ENCODE measurements at regions not wholly inside any gene's neighbourhood (a gene's known extent, or its start where the extent isn't known, plus 50 kb on each side); places are given as distances from the start of the nearest gene placed in this dataset.

GRCh38 chr18:33871363-33872025 is 293.5 kb downstream of the ASXL3 start:
- DNase-seq, result peak in 1 of 2 donors; percentile 9
- H3K4me3 ChIP-seq (ENCODE audit: low read length), result no peak overlapping the region
- WGBS (ENCODE audit: insufficient coverage, low lambda C conversion rate), result no CpG with 5 or more reads among the region's 2 CpGs
- no peak overlapping the region for H3K27ac ChIP-seq (ENCODE audit: low read length)
- H3K4me1 ChIP-seq (ENCODE audit: control insufficient read depth, insufficient read depth, low read length), result peaks cover 11% of the 10 kb centered on the region
- no peaks in the 10 kb centered on the region for H3K36me3 ChIP-seq (ENCODE audit: control insufficient read depth, insufficient read depth, low read length)
- H3K9me3 ChIP-seq (ENCODE audit: control insufficient read depth, low read depth, low read length), result no peaks in the 10 kb centered on the region
- no peaks in the 10 kb centered on the region for H3K27me3 ChIP-seq (ENCODE audit: control insufficient read depth, insufficient read depth, low read length)

GRCh38 chr18:33870059-33870458 is 292.0 kb downstream of the ASXL3 start:
- no peaks in the 10 kb centered on the region for H3K36me3 ChIP-seq (ENCODE audit: control insufficient read depth, insufficient read depth, low read length)
- H3K4me1 ChIP-seq (ENCODE audit: control insufficient read depth, insufficient read depth, low read length), result peaks cover 12% of the 10 kb centered on the region
- no peaks in the 10 kb centered on the region for H3K9me3 ChIP-seq (ENCODE audit: control insufficient read depth, low read depth, low read length)
- H3K27me3 ChIP-seq (ENCODE audit: control insufficient read depth, insufficient read depth, low read length), result no peaks in the 10 kb centered on the region
- no peak overlapping the region for H3K4me3 ChIP-seq (ENCODE audit: low read length)
- H3K27ac ChIP-seq (ENCODE audit: low read length), result no peak overlapping the region
- DNase-seq, result no peak

GRCh38 chr18:33866386-33866785 is 288.4 kb downstream of the ASXL3 start:
- Histone ChIP-seq H3K27me3 (ENCODE audit: control insufficient read depth, insufficient read depth, low read length) (no peaks in the 10 kb centered on the region), H3K4me3 (ENCODE audit: low read length) (no peak overlapping the region), H3K4me1 (ENCODE audit: control insufficient read depth, insufficient read depth, low read length) (peaks cover 9% of the 10 kb centered on the region), H3K36me3 (ENCODE audit: control insufficient read depth, insufficient read depth, low read length) (no peaks in the 10 kb centered on the region), H3K9me3 (ENCODE audit: control insufficient read depth, low read depth, low read length) (peaks cover 8% of the 10 kb centered on the region), H3K27ac (ENCODE audit: low read length) (no peak overlapping the region)
- WGBS (ENCODE audit: insufficient coverage, low lambda C conversion rate), result 80% methylated on average over 1 of the region's 1 CpG
- DNase-seq, result peak in 1 of 2 donors; percentile 18

- H3K36me3 ChIP-seq (ENCODE audit: control insufficient read depth, insufficient read depth, low read length), result no peaks in the 10 kb centered on the region
- H3K4me1 ChIP-seq (ENCODE audit: control insufficient read depth, insufficient read depth, low read length), result peaks cover 4% of the 10 kb centered on the region
- no peak for DNase-seq
- peaks cover 8% of the 10 kb centered on the region for H3K9me3 ChIP-seq (ENCODE audit: control insufficient read depth, low read depth, low read length)
- no peak overlapping the region for H3K27ac ChIP-seq (ENCODE audit: low read length)
- WGBS (ENCODE audit: insufficient coverage, low lambda C conversion rate), result no CpG with 5 or more reads among the region's 1 CpG
- no peak overlapping the region for H3K4me3 ChIP-seq (ENCODE audit: low read length)
- H3K27me3 ChIP-seq (ENCODE audit: control insufficient read depth, insufficient read depth, low read length), result no peaks in the 10 kb centered on the region
Observed at GRCh38 chr18:33863912-33864311, 285.9 kb downstream of the ASXL3 start.

GRCh38 chr18:33854827-33855139 is 276.8 kb downstream of the ASXL3 start:
- no peaks in the 10 kb centered on the region for H3K9me3 ChIP-seq (ENCODE audit: control insufficient read depth, low read depth, low read length)
- H3K4me1 ChIP-seq (ENCODE audit: control insufficient read depth, insufficient read depth, low read length), result no peaks in the 10 kb centered on the region
- no peak overlapping the region for H3K27ac ChIP-seq (ENCODE audit: low read length)
- H3K36me3 ChIP-seq (ENCODE audit: control insufficient read depth, insufficient read depth, low read length), result peaks cover 3% of the 10 kb centered on the region
- H3K4me3 ChIP-seq (ENCODE audit: low read length), result no peak overlapping the region
- H3K27me3 ChIP-seq (ENCODE audit: control insufficient read depth, insufficient read depth, low read length), result no peaks in the 10 kb centered on the region
- WGBS (ENCODE audit: insufficient coverage, low lambda C conversion rate), result no CpG with 5 or more reads among the region's 2 CpGs
- DNase-seq, result no peak

GRCh38 chr18:33854086-33854826 is 276.2 kb downstream of the ASXL3 start:
- Histone ChIP-seq H3K4me1 (ENCODE audit: control insufficient read depth, insufficient read depth, low read length) (no peaks in the 10 kb centered on the region), H3K9me3 (ENCODE audit: control insufficient read depth, low read depth, low read length) (no peaks in the 10 kb centered on the region), H3K36me3 (ENCODE audit: control insufficient read depth, insufficient read depth, low read length) (peaks cover 3% of the 10 kb centered on the region), H3K27ac (ENCODE audit: low read length) (no peak overlapping the region), H3K27me3 (ENCODE audit: control insufficient read depth, insufficient read depth, low read length) (no peaks in the 10 kb centered on the region), H3K4me3 (ENCODE audit: low read length) (no peak overlapping the region)
- WGBS (ENCODE audit: insufficient coverage, low lambda C conversion rate), result 78% methylated on average over 2 of the region's 4 CpGs
- no peak for DNase-seq

- Histone ChIP-seq H3K4me3 (ENCODE audit: low read length) (no peak overlapping the region), H3K4me1 (ENCODE audit: control insufficient read depth, insufficient read depth, low read length) (no peaks in the 10 kb centered on the region), H3K36me3 (ENCODE audit: control insufficient read depth, insufficient read depth, low read length) (peaks cover 3% of the 10 kb centered on the region), H3K9me3 (ENCODE audit: control insufficient read depth, low read depth, low read length) (no peaks in the 10 kb centered on the region), H3K27ac (ENCODE audit: low read length) (no peak overlapping the region), H3K27me3 (ENCODE audit: control insufficient read depth, insufficient read depth, low read length) (no peaks in the 10 kb centered on the region)
- DNase-seq, result no peak
- WGBS (ENCODE audit: insufficient coverage, low lambda C conversion rate), result 86% methylated on average over 1 of the region's 6 CpGs
Observed at GRCh38 chr18:33853187-33853586, 275.2 kb downstream of the ASXL3 start.

- no peak overlapping the region for H3K4me3 ChIP-seq (ENCODE audit: low read length)
- no peak for DNase-seq
- H3K36me3 ChIP-seq (ENCODE audit: control insufficient read depth, insufficient read depth, low read length), result peaks cover 3% of the 10 kb centered on the region
Observed at GRCh38 chr18:33851546-33852078, 273.6 kb downstream of the ASXL3 start.

GRCh38 chr18:33849731-33850130 is 271.7 kb downstream of the ASXL3 start:
- DNase-seq, result no peak
- H3K9me3 ChIP-seq (ENCODE audit: control insufficient read depth, low read depth, low read length), result no peaks in the 10 kb centered on the region
- peaks cover 3% of the 10 kb centered on the region for H3K36me3 ChIP-seq (ENCODE audit: control insufficient read depth, insufficient read depth, low read length)
- WGBS (ENCODE audit: insufficient coverage, low lambda C conversion rate), result 90% methylated on average over 2 of the region's 4 CpGs
- no peaks in the 10 kb centered on the region for H3K4me1 ChIP-seq (ENCODE audit: control insufficient read depth, insufficient read depth, low read length)
- H3K4me3 ChIP-seq (ENCODE audit: low read length), result no peak overlapping the region
- no peak overlapping the region for H3K27ac ChIP-seq (ENCODE audit: low read length)
- H3K27me3 ChIP-seq (ENCODE audit: control insufficient read depth, insufficient read depth, low read length), result no peaks in the 10 kb centered on the region

More at GRCh38 chr18:33851546-33852078, 273.6 kb downstream of the ASXL3 start:
- Histone ChIP-seq H3K4me1 (ENCODE audit: control insufficient read depth, insufficient read depth, low read length) (no peaks in the 10 kb centered on the region), H3K27ac (ENCODE audit: low read length) (no peak overlapping the region), H3K27me3 (ENCODE audit: control insufficient read depth, insufficient read depth, low read length) (no peaks in the 10 kb centered on the region), H3K9me3 (ENCODE audit: control insufficient read depth, low read depth, low read length) (no peaks in the 10 kb centered on the region)
- no CpG with 5 or more reads among the region's 3 CpGs for WGBS (ENCODE audit: insufficient coverage, low lambda C conversion rate)

- Histone ChIP-seq H3K36me3 (ENCODE audit: control insufficient read depth, insufficient read depth, low read length) (no peaks in the 10 kb centered on the region), H3K27ac (ENCODE audit: low read length) (no peak overlapping the region), H3K27me3 (ENCODE audit: control insufficient read depth, insufficient read depth, low read length) (no peaks in the 10 kb centered on the region), H3K4me1 (ENCODE audit: control insufficient read depth, insufficient read depth, low read length) (peaks cover 7% of the 10 kb centered on the region), H3K9me3 (ENCODE audit: control insufficient read depth, low read depth, low read length) (no peaks in the 10 kb centered on the region), H3K4me3 (ENCODE audit: low read length) (no peak overlapping the region)
- WGBS (ENCODE audit: insufficient coverage, low lambda C conversion rate), result no CpG with 5 or more reads among the region's 3 CpGs
- DNase-seq, result no peak
Observed at GRCh38 chr18:33844232-33844631, 266.2 kb downstream of the ASXL3 start.

All from large intestine (tissue), 3 donors.